UCSD-AML1 (cell line): ENCODE measurements at regions not wholly inside any gene's neighbourhood (a gene's known extent, or its start where the extent isn't known, plus 50 kb on each side); places are given as distances from the start of the nearest gene placed in this dataset.

Experiments used
- DNase-seq: peaks from one replicate; lab custom pipeline; 2025; ENCODE audit not compliant: unreplicated experiment; lab: John Stamatoyannopoulos, UW

- DNase-seq, result no peak
Observed at GRCh38 chr12:88665071-88665470, 84.8 kb upstream of the KITLG start.

GRCh38 chr12:88662961-88663360, 82.7 kb upstream of the KITLG start:
- DNase-seq, result no peak

GRCh38 chr12:88662093-88662492, 81.8 kb upstream of the KITLG start:
- no peak for DNase-seq

- DNase-seq, result no peak
Observed at GRCh38 chr12:88658009-88658408, 77.7 kb upstream of the KITLG start.

GRCh38 chr12:88650715-88651114, 70.4 kb upstream of the KITLG start:
- no peak for DNase-seq

GRCh38 chr12:88648625-88649024, 68.4 kb upstream of the KITLG start:
- no peak for DNase-seq

GRCh38 chr12:88646824-88647223, 66.6 kb upstream of the KITLG start:
- DNase-seq, result no peak

GRCh38 chr12:88645816-88646215, 65.5 kb upstream of the KITLG start:
- DNase-seq, result no peak

- DNase-seq, result no peak
Observed at GRCh38 chr12:88644946-88645702, 64.9 kb upstream of the KITLG start.

- no peak for DNase-seq
Observed at GRCh38 chr12:88643685-88644084, 63.4 kb upstream of the KITLG start.

- DNase-seq, result no peak
Observed at GRCh38 chr12:88642675-88643431, 62.6 kb upstream of the KITLG start.

GRCh38 chr12:88638966-88639760, 58.9 kb upstream of the KITLG start:
- no peak for DNase-seq

GRCh38 chr12:88638388-88638787, 58.1 kb upstream of the KITLG start:
- no peak for DNase-seq

GRCh38 chr12:88634008-88634407, 53.7 kb upstream of the KITLG start:
- no peak for DNase-seq

GRCh38 chr12:88633312-88633711, 53.0 kb upstream of the KITLG start:
- no peak for DNase-seq

- DNase-seq, result no peak
Observed at GRCh38 chr12:88630561-88630960, 50.3 kb upstream of the KITLG start.
